ENCODE measurements at regions not wholly inside any gene's neighbourhood (a gene's known extent, or its start where the extent isn't known, plus 50 kb on each side); places are given as distances from the start of the nearest gene placed in this dataset.
"Not testable (repeated sequence)": the region's sequence is repeated elsewhere in the genome, so short reads cannot be mapped to it uniquely, and the experiment has no call there.

- peak in 2 of 5 donors; percentile 6 to 13 for DNase-seq
These were observed 457.1 kb downstream of the DAD1 start for GRCh38 chr14:22131749-22132476.

- no peak for DNase-seq
These were observed 450.5 kb upstream of the OR4E1 start for GRCh38 chr14:22124073-22124613.

DNA sequence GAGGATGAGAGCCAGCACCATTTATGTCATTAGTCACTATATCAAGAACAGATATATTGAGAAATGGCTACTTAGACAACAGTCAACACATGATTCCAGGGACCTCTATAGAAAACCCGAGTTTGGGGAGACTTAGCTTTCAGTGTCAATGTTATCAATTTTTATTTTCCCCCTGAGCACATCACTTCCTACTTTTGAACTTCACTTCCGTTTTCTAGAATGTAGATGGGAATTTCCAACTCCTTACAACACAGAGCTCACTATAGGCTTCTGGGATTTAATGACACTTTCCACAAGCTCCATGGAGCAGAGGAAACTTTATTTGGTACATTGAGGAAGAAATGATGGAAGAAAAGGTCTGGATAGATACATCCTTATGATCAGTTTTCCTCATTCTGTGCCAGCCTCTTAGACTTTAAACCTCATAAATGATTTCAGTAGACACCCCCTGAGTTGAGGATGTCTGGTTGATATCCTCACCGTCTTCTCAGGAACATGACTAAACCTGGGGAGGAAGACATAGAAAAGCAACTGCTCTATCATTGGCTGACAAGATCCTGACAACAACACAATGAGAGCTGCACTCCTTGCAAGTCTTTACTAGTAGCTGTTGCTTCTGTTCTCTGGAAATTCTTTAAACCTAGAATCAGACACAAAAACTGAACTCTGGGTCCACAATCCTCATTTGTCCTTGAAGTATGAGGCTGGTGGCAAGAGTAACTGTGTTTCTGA, 449.4 kb upstream of the OR4E1 start:
- DNase-seq = no peak

- DNase-seq = peak in 3 of 5 donors; percentile 6 to 21 (median 11)
These were observed 448.7 kb upstream of the OR4E1 start for GRCh38 chr14:22122227-22122818.

GRCh38 chr14:22118899-22119477, 445.4 kb upstream of the OR4E1 start:
- no peak for DNase-seq

DNA sequence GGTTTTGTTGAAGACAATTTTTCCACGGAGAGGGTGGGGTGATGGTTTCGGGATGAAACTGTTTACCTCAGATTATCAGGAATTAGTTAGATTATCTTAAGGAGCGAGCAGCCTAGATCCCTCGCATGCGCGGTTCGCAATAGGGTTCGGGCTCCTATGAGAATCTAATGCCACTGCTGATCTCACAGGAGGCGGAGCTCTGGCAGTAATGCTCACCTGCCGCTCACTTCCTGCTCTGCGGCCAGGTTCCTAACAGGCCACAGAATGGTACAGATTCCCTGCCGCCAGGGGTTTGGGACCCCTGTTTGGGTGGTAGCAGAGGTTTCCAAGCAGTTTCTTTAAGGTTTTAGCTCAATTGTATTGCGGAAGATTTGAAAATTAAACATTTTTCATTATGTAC, 439.8 kb upstream of the OR4E1 start:
- no peak for DNase-seq

- peak in 4 of 5 donors; percentile 5 to 38 (median 11) for DNase-seq
These were observed 438.4 kb upstream of the OR4E1 start for GRCh38 chr14:22112004-22112403.

GRCh38 chr14:22107753-22108152, 434.1 kb upstream of the OR4E1 start:
- no peak for DNase-seq

GRCh38 chr14:22106700-22107697, 433.4 kb upstream of the OR4E1 start:
- no peak for DNase-seq

GRCh38 chr14:22105624-22106006, 432.0 kb upstream of the OR4E1 start:
- DNase-seq = no peak

GRCh38 chr14:22105006-22105623, 431.5 kb upstream of the OR4E1 start:
- no peak for DNase-seq

- DNase-seq = not testable (repeated sequence)
These were observed 427.1 kb upstream of the OR4E1 start for GRCh38 chr14:22100764-22101120.

DNA sequence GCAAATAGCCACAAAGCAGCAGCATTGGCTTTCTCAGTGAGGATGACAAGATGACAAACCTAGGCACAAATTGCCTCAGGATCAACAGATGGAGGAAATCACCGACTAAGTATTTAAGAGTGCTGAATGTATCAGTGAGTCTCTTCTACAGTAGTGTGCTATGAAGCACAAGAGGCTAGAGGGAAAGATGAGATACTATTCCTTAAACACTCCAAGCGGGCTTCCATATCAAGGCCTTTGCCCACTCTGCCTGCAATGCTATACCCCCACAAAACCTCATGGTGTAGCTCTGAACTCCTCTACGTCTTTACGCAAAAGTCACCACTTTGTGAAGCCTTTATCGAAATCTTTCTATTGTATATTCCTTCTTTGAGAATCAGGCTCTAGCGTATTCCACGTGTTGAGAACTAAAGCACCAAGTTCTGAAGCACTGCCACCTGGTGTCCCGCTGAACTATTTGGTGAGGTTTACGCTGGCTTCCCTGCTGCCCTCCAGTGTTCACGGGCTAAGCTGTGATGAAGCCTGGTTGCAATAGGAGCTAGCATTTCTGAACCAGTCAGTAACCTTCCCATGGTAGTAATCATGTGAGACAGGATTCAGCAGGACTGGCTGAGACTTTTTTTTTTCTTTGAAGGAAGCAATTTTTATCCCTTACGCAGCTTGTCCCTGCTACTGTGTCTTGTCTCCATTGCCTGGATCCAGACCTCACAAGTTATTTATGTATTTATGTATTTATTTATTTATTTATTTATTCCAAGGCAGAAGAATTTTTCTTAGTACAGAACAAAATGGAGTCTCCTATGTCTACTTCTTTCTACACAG, 426.5 kb upstream of the OR4E1 start:
- DNase-seq = peak; percentile 10 to 68 (median 31)

DNA sequence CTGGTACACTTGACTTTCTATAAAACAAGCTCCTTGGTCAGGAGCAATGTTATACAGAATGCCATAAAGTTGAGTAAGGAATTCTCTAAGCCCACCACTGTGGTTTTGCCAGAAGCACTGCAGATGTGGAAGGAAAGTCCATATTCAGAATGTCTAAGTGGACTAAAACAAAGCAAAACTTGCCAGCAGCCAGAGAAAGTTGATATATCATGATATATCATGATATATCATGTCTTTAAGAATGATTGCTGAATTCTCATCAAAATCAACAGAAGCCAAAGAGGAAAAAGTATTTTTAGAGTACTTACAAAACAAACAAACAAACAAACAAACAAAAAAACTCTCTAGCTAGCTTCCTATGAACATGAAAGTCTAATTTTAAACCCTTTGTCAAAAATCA, 424.8 kb upstream of the OR4E1 start:
- DNase-seq = no peak

GRCh38 chr14:22097586-22098292, 424.1 kb upstream of the OR4E1 start:
- DNase-seq = peak in 1 of 5 donors; percentile 19

DNA sequence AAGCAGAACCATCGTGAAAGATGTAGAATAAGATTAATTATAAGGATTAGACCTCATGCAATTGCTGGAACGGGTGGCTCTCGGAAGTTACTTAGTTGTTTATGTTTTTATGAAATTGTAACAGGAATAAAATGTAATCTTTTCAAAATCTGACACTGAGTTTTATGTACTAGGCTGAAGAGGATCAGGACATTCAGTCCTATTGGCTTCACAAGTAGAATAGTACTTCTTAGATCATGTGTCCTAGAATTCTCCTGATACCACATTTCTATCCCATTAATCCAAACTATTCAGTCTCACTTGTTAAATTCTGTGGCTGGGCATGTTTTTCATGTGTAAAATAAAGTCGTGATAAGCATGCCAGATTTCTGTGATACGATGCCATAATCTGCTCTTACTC, 423.5 kb upstream of the OR4E1 start:
- DNase-seq = no peak

GRCh38 chr14:22096514-22096895, 422.9 kb upstream of the OR4E1 start:
- DNase-seq = peak in 1 of 5 donors; percentile 57

DNA sequence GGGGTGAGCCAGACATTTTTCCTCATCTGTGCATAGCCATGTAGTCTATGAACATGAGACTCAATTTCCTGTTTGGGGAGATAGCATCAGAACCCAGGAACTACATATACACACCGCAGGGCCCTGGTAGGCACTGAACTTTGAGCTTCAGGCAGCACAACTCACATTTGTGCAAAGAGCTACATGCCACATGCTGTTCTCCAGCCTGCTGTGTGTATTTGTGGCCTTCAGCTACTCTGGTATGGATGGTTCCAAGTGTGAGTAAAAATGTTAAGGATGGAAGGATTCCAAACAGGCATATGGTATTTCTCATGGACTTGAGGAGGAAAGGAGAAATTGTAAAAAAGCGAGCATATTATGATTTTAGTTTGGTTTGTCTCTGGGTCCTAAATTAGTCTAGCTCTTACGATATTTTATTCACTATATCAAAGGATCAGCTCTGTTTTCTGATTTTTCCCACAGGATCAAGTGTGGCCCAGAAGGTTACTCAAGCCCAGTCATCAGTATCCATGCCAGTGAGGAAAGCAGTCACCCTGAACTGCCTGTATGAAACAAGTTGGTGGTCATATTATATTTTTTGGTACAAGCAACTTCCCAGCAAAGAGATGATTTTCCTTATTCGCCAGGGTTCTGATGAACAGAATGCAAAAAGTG, 422.4 kb upstream of the OR4E1 start:
- peak in 2 of 5 donors; percentile 19 to 46 for DNase-seq

DNA sequence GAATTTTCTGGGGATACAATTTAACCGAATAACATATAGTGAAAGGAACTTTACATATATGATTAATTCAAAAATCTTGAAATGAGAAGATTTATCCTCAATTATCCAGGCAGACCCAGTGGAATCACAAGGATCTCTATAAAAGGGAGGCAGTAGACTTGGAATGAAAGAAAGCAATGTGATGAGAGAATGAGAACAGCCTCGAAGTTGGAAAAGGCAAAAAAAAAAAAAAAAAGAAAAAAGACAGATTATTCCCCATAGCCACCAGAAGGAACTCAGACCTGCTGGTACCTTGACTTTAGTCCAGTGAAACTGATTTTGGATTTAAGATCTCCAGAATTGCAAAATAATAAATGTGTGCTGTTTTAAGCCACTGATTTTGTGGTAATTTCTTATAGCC, 416.3 kb upstream of the OR4E1 start:
- DNase-seq = no peak

All from T-helper 1 cell (primary cell).